HUDEP-2 (cell line): ENCODE measurements at regions not wholly inside any gene's neighbourhood (a gene's known extent, or its start where the extent isn't known, plus 50 kb on each side); places are given as distances from the start of the nearest gene placed in this dataset.
"Not testable (repeated sequence)": the region's sequence is repeated elsewhere in the genome, so short reads cannot be mapped to it uniquely, and the experiment has no call there.

ENCODE experiments used
- DNase-seq, 76 experiments: peaks; one replicate each; lab custom pipeline; 2025; ENCODE audit not compliant: unreplicated experiment in 76 of 76; lab: John Stamatoyannopoulos, UW

DNA sequence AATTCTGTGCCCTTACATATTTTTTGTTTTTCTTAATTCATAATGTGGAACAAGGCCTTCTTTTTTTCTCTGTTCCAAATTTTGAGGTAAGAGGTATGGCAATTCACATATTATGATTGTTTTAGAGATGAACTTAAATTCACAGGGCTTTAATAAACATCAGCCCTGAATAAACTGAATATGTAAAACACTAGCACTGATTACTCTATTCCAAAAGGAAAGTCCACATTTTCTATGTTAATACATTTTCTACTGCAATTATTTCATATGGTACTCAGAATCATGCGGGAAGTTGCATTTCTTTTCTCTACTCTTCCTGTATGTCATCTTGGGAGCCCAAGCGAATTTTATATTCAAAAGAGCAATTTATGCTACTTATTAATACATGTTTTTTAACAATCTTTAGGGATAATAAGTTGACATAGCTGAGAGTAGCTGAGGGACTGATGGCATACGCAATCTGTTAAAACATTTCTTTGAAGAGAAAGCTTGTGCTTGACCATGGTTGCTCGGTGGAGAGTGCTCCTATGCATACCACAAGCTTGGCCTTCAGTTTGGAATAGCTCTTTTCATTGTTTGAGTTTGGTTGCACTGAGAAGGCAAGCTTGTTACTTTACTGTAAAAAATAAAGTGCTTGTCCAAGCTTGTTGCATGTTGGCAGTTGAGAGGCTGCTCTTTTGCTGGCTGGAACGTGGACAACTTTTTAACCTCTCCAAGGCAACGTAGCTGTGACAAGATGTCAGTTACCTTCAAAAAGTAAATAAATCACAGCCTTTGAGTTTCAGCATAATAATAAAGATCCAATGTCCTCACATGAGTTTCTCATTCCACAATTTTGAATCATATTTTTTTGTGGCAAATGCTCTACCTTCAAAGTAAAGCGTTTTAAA, 196.3 kb upstream of the SPRY1 start:
- DNase-seq = no peak

DNA sequence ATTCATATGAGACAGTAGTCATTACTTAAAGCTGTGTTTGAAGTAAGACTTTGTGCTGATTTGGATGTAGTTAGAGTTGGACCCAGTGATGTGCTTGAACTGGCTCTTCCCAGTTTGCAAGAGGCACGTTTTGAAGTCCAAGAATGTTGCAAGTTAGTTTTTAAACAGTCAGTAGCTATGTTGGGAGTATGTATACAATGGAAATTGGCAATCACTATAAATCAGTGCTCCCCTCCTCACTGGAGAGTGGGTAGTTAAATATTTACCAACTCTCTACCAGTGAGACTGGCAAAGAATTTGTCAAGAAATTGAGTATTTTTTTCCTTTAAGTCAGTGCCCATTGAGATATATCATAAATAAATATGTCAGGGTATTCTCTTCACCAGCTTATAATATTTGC, 191.9 kb upstream of the SPRY1 start:
- no peak for DNase-seq

DNA sequence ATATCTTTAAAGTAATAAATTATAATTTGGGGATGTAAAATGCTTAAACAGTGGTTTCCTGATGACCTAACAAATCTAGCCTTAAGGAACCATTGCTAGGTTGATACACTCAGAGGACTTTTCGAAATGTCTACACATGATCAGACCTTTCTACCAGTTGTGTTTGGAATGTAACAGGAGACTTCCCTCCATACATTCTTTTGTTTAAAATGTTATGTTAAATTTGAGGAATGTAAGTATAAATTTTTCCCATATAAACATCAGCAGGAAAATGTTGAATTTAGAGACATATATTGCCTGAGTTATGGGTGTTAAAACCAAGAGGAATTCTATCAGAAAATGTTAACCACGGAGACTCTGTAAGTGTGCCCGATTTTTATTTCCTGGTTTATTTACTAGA, 190.6 kb upstream of the SPRY1 start:
- DNase-seq = no peak

GRCh38 chr4:123209436-123209835, 187.2 kb upstream of the SPRY1 start:
- no peak for DNase-seq

- no peak for DNase-seq
Observed at GRCh38 chr4:123215536-123215935, 181.1 kb upstream of the SPRY1 start.

DNA sequence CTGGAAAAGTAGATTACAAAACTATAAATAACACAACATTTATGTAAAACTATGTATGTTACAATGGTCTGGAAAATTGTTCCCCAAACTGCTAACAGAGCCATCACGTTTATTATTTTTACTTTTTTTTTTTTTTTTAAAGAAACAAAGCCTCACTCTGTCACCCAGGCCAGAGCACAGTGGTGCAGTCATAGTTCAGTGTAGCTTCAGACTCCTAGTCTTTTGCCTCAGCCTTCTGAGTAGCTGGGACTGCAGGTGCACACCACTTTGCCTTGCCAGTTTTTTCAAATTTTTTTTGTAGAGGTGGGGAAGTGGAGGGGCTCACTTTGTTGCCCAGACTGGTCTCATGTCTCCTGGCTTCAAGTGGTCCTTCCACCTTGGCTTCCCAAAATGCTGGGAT, 180.1 kb upstream of the SPRY1 start:
- no peak for DNase-seq

DNA sequence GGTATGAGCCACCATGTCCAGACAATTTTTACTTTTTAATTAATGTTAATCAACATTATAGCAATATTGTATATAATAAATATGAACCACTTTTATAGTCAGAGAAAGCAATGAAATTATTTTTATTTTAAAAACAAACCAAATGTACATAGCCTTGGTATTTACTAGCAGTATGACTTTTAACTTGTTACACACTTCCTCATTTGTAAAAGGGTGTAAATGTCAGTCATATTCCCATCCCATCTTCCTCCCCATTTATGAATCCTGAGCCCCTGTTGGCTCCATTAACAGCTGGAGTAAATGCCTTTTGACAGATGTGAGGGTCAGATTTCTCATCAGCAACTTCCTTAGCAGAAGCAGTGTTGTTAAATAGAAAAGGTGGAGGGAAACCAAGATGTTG, 179.6 kb upstream of the SPRY1 start:
- DNase-seq = no peak

DNA sequence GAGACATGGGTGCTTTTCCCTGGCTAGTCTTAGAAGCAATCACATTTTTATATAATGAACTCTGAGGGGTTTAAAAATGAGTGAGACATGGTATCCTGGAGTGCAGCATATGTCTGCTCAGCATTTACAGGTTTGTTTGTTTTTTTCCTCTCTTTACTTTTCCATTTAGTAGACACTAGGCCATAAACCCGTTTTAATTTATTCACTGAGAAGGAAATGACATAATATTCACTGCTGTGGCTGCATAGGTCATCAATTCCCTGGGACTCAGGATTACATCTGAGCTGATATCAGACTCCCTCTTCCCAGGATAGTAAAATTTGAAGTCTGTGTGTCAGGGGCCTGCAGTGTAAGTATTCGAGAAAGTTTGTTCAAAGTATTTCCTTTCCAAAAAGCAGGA, 178.9 kb upstream of the SPRY1 start:
- DNase-seq = no peak

DNA sequence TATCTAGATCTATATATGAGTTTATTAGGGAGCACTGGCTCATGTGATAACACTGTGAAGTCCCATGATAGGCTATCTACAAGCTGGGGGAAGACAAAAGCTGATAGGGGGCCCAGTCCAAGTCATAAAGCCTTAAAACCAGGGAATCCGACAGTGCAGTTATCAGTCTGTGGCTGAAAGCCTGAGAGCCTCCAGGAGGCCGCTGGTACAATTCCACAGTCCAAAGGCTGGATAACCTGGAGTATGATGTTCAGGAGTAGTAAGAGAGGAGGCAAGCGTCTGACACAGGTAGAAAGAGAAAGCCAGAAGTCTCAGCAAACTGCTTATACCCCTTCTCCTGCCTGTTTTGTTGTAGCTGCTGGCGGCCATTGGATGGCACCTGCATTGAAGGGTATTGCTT, 177.6 kb upstream of the SPRY1 start:
- peak in 10 of 76 experiments; percentile 1 to 15 (median 5) for DNase-seq

- no peak for DNase-seq
Observed at GRCh38 chr4:123229286-123229685, 167.3 kb upstream of the SPRY1 start.

- no peak for DNase-seq
Observed at GRCh38 chr4:123230061-123230460, 166.5 kb upstream of the SPRY1 start.

DNA sequence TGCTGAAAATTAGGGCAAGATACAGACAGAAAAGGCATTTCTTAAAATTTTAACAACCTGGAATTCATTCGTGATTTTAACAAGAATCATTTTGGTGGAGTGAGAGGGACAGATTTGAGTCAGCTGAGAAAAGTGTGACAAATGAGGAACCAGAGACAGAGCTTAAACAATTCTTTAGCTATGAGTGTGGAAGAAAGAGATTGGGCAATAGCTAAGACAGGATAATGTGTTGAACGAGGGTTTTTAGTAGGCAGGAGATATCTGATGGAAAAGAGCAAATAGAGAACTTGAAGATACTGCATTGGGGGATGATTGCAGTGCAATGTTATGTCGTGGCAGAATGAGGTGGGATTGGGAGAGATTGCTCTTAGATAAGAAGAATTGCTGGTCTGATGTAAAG, 164.2 kb upstream of the SPRY1 start:
- no peak for DNase-seq

- no peak for DNase-seq
Observed at GRCh38 chr4:123233136-123233768, 163.3 kb upstream of the SPRY1 start.

DNA sequence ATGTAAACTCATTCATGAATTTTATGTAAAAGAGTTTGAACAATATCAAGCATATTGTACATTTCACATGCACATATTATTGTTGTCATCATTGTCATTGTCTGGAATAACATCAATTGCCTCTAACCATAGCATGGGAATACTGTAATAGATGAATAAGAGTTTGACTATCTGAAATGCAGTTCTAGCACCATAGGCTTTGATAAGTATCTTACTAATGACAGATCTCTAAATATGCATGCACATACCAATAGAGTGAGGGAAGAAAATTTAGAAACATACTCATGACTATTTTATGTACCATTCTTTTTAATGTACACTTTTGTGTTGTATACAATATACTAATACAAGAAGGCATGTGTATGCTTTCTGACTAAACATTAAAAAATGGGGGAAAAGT, 161.6 kb upstream of the SPRY1 start:
- no peak for DNase-seq

- DNase-seq = no peak
Observed at GRCh38 chr4:123235431-123235830, 161.2 kb upstream of the SPRY1 start.

DNA sequence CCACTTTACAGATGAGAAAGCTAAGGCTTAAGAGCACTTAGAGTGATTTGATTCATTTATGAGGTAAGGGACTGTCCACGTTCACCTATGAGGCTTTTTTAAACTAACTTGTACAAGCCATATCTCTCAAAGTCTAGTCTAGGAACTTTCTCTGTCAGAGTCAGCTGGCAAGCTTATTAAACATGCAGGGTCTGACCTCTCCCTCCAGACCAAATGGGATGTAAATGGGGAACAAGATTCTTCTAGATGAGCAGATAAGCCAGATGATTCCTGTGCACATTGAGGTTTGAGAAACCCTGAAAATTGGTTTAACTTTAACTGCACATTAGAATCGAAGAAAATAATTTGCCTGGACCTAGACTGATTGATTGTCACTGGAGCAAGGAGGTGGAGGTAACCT, 160.0 kb upstream of the SPRY1 start:
- DNase-seq = no peak

DNA sequence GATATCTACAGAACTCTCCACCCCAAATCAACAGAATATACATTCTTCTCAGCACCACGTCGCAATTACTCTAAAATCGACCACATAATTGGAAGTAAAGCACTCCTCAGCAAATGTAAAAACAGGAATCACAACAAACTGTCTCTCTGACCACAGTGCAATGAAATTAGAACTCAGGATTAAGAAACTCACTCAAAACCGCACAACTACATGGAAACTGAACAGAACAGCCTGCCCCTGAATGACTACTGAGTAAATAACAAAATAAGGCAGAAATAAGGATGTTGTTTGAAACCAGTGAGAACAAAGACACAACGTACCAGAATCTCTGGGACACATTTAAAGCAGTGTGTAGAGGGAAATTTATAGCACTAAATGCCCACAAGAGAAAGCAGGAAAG, 156.3 kb upstream of the SPRY1 start:
- DNase-seq = not testable (repeated sequence)

- not testable (repeated sequence) for DNase-seq
Observed at GRCh38 chr4:123243220-123243619, 153.4 kb upstream of the SPRY1 start.

DNA sequence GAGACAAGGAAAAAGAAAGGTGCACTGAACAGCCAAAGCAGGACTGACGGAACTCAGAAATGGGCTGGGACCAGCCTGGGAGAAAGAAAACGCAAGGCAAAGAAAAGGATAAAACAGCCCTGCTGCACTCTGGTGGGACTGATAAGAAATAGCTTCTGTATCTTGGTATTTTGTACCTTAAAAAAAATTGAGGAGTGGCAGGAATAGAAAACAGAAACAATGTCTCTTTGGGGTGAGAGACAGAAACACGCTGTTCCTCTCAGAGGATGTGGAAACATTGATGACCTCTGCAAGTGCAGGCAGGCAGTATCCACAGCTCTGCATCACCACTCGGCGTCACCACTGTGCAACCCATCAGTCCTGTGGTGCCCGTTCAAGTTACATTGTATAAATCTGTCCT, 152.5 kb upstream of the SPRY1 start:
- peak in 45 of 76 experiments; percentile 0 to 49 (median 8) for DNase-seq

- DNase-seq = no peak
Observed at GRCh38 chr4:123246085-123246484, 150.5 kb upstream of the SPRY1 start.

DNA sequence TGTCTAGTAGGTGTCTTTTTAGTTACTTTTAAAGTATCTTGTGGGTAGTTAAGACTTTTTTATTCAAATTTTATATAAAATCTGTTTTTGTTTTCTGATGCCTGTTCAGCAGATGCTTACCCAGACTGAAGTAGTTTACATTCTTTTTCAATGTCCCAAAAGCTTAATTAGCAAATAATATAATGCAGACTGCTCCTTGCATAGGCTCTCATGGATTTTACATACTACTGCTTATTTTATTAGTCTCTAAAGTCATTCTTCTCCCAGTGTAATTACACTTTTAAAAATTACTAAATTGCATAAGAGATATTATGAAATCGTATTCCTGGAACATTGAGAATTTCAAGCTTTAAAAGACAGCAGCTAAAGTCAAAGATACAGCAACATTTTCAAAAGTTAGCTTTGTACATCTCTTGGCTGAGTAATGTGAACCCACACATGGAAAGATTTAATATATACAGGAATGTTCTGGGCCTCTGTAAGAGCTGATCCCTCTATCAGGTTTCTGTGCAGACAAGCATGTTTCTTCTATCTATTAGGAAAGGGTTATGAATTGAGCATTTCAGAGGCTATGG, 148.4 kb upstream of the SPRY1 start:
- DNase-seq = no peak

DNA sequence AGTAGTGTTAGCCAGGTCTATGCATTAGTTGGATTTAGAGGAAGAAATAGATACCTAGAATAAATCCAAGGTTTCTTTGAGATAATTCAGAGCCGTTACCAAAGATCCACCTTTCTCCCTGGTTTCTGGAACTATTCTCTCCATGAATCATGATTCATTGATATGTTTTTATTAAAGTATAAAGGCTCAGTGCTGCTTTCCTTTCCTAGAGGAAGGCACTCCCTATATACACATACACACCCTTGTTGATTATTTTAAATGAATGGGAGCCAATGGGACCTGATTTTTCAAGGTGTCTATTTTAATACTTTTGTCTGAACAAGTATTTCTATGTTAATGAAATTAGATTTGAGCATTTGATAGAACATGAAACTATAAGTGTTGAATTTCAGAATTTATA, 146.8 kb upstream of the SPRY1 start:
- no peak for DNase-seq
